ENCODE measurements at regions not wholly inside any gene's neighbourhood (a gene's known extent, or its start where the extent isn't known, plus 50 kb on each side); places are given as distances from the start of the nearest gene placed in this dataset.

GRCh38 chr14:46053221-46053620, 598.4 kb downstream of the RPL10L start:
- Histone ChIP-seq H4K20me1 (ENCODE audit: insufficient read depth, low read length) (no peaks in the 10 kb centered on the region), H3K4me1 (ENCODE audit: insufficient read depth, low read length) (no peaks in the 10 kb centered on the region), H3K4me2 (ENCODE audit: insufficient read depth, low read length) (no peak overlapping the region), H3K4me3 (ENCODE audit: low read depth in 1 of 2, low read length in 2 of 2) (no peak overlapping the region), H3K36me3 (ENCODE audit: insufficient read depth, low read length) (no peaks in the 10 kb centered on the region), H3K9me3 (ENCODE audit: insufficient read depth, low read length, severe bottlenecking) (no peaks in the 10 kb centered on the region), H3K9ac (ENCODE audit: low read depth, low read length) (no peak overlapping the region), H3K79me2 (ENCODE audit: insufficient read depth, low read length) (no peaks in the 10 kb centered on the region), H2AFZ (ENCODE audit: low read depth, low read length) (no peak overlapping the region), H3K27ac (ENCODE audit: low read length) (no peak overlapping the region), H3K27me3 (ENCODE audit: insufficient read depth, low read length, poor library complexity) (no peaks in the 10 kb centered on the region)
- DNase-seq (no peak), ATAC-seq (ENCODE audit: insufficient read depth, low read depth) (no peak)
- no peak for TF ChIP-seq CTCF (IDR thresholded peaks at IDR 0.05; ENCODE audit: borderline replicate concordance, extremely low read depth, low read length, poor library complexity, severe bottlenecking)

GRCh38 chr14:46051796-46052195, 599.8 kb downstream of the RPL10L start:
- no peak overlapping the region for H3K4me2 ChIP-seq (ENCODE audit: insufficient read depth, low read length)
- no peak overlapping the region for H3K4me3 ChIP-seq (ENCODE audit: low read depth in 1 of 2, low read length in 2 of 2)
- H3K79me2 ChIP-seq (ENCODE audit: insufficient read depth, low read length) = no peaks in the 10 kb centered on the region
- no peak for DNase-seq
- H3K36me3 ChIP-seq (ENCODE audit: insufficient read depth, low read length) = no peaks in the 10 kb centered on the region
- no peaks in the 10 kb centered on the region for H3K9me3 ChIP-seq (ENCODE audit: insufficient read depth, low read length, severe bottlenecking)
- no peak for ATAC-seq (ENCODE audit: insufficient read depth, low read depth)
- TF ChIP-seq CTCF (IDR thresholded peaks at IDR 0.05; ENCODE audit: borderline replicate concordance, extremely low read depth, low read length, poor library complexity, severe bottlenecking) (no peak), EZH2 (IDR thresholded peaks at IDR 0.05; ENCODE audit: borderline replicate concordance, low read depth, low read length, severe bottlenecking) (no peak)
- no peak overlapping the region for H3K9ac ChIP-seq (ENCODE audit: low read depth, low read length)
- H3K27ac ChIP-seq (ENCODE audit: low read length) = no peak overlapping the region
- H2AFZ ChIP-seq (ENCODE audit: low read depth, low read length) = no peak overlapping the region
- no peaks in the 10 kb centered on the region for H3K4me1 ChIP-seq (ENCODE audit: insufficient read depth, low read length)
- no peaks in the 10 kb centered on the region for H3K27me3 ChIP-seq (ENCODE audit: insufficient read depth, low read length, poor library complexity)
- no peaks in the 10 kb centered on the region for H4K20me1 ChIP-seq (ENCODE audit: insufficient read depth, low read length)

- Histone ChIP-seq H3K4me3 (ENCODE audit: low read depth in 1 of 2, low read length in 2 of 2) (no peak overlapping the region), H3K9me3 (ENCODE audit: insufficient read depth, low read length, severe bottlenecking) (no peaks in the 10 kb centered on the region), H3K36me3 (ENCODE audit: insufficient read depth, low read length) (no peaks in the 10 kb centered on the region), H3K27ac (ENCODE audit: low read length) (no peak overlapping the region), H3K4me2 (ENCODE audit: insufficient read depth, low read length) (no peak overlapping the region), H3K27me3 (ENCODE audit: insufficient read depth, low read length, poor library complexity) (no peaks in the 10 kb centered on the region), H2AFZ (ENCODE audit: low read depth, low read length) (no peak overlapping the region), H4K20me1 (ENCODE audit: insufficient read depth, low read length) (no peaks in the 10 kb centered on the region), H3K9ac (ENCODE audit: low read depth, low read length) (no peak overlapping the region), H3K4me1 (ENCODE audit: insufficient read depth, low read length) (no peaks in the 10 kb centered on the region), H3K79me2 (ENCODE audit: insufficient read depth, low read length) (no peaks in the 10 kb centered on the region)
- no peak for TF ChIP-seq EZH2 (IDR thresholded peaks at IDR 0.05; ENCODE audit: borderline replicate concordance, low read depth, low read length, severe bottlenecking)
- no peak for TF ChIP-seq CTCF (IDR thresholded peaks at IDR 0.05; ENCODE audit: borderline replicate concordance, extremely low read depth, low read length, poor library complexity, severe bottlenecking)
- DNase-seq (no peak), ATAC-seq (ENCODE audit: insufficient read depth, low read depth) (no peak)
Measured at GRCh38 chr14:46048127-46048526, 603.5 kb downstream of the RPL10L start.

- Histone ChIP-seq H3K27me3 (ENCODE audit: insufficient read depth, low read length, poor library complexity) (no peaks in the 10 kb centered on the region), H3K4me2 (ENCODE audit: insufficient read depth, low read length) (no peak overlapping the region), H3K4me3 (ENCODE audit: low read depth in 1 of 2, low read length in 2 of 2) (no peak overlapping the region), H3K9ac (ENCODE audit: low read depth, low read length) (no peak overlapping the region), H3K9me3 (ENCODE audit: insufficient read depth, low read length, severe bottlenecking) (no peaks in the 10 kb centered on the region), H3K4me1 (ENCODE audit: insufficient read depth, low read length) (no peaks in the 10 kb centered on the region), H3K36me3 (ENCODE audit: insufficient read depth, low read length) (no peaks in the 10 kb centered on the region), H3K27ac (ENCODE audit: low read length) (no peak overlapping the region), H3K79me2 (ENCODE audit: insufficient read depth, low read length) (no peaks in the 10 kb centered on the region), H4K20me1 (ENCODE audit: insufficient read depth, low read length) (no peaks in the 10 kb centered on the region), H2AFZ (ENCODE audit: low read depth, low read length) (no peak overlapping the region)
- no peak for TF ChIP-seq EZH2 (IDR thresholded peaks at IDR 0.05; ENCODE audit: borderline replicate concordance, low read depth, low read length, severe bottlenecking)
- TF ChIP-seq CTCF (IDR thresholded peaks at IDR 0.05; ENCODE audit: borderline replicate concordance, extremely low read depth, low read length, poor library complexity, severe bottlenecking) = no peak
- DNase-seq (no peak), ATAC-seq (ENCODE audit: insufficient read depth, low read depth) (no peak)
Measured at GRCh38 chr14:46036099-46036498, 615.5 kb downstream of the RPL10L start.
